K562 (cell line): ENCODE measurements at regions not wholly inside any gene's neighbourhood (a gene's known extent, or its start where the extent isn't known, plus 50 kb on each side); places are given as distances from the start of the nearest gene placed in this dataset.

Experiments used
- ATAC-seq: fragments of 200-7000 bp; cut with Tn5 transposase; 3 replicates; pipeline ENCODE4 v1.9.1; 2020; ENCODE audit warnings: moderate library complexity
- BruUV-seq: library from RNA; stranded (reverse); fragments of 400-500 nt; replicated peaks from 2 replicates; lab custom pipeline; 2021; lab: Mats Ljungman, UMichigan
- CTCF ChIA-PET: fragments of 300-600 bp; formaldehyde crosslinking; extraction: SDS; loops from one replicate; lab custom pipeline; 2021; ENCODE audit warnings: low intra/inter-chr PET ratio; lab: Yijun Ruan, JAX
- POLR2A ChIA-PET: fragments of 300-600, 350-650 bp; sonication (Branson Sonifier 250); formaldehyde crosslinking; extraction: SDS; loops from one replicate; lab custom pipeline; 2021; ENCODE audit warnings: antibody characterized with exemption, inconsistent platforms; lab: Yijun Ruan, JAX
- DNase-seq, 4 experiments: peaks; one replicate each; pipeline versions ENCODE4 v3.0.0 to v3.0.0-alpha.2; 2011 to 2018; ENCODE audit warnings: low spot score in 3 of 4, mixed read lengths in 3 of 4; ENCODE audit errors: extremely low read depth in 1 of 4
- FAIRE-seq: peaks from 2 replicates; lab custom pipeline; 2011; peaks lifted over from hg19 to GRCh38; lab: Jason Lieb, UNC
- H2AFZ ChIP-seq: 2 replicates; pipeline ENCODE4 v1.6.0; 2011; ENCODE audit warnings: low read depth, low read length, control low read depth, inconsistent platforms
- H3K27ac ChIP-seq: fragments of 200-600 bp; 3 replicates; pipeline ENCODE4 v1.8.0; 2011; ENCODE audit warnings: low read depth, mild to moderate bottlenecking, control low read depth, inconsistent platforms, low read length, moderate library complexity, mixed read lengths; ENCODE audit errors: extremely low read depth
- H3K27me3 ChIP-seq, 2 experiments: fragments of 300-600 bp in 1 of 2; 2 replicates in 1 of 2; 3 replicates in 1 of 2; pipeline versions ENCODE4 v1.6.0 to v1.8.0; 2011; ENCODE audit warnings: inconsistent platforms in 2 of 2, low read length in 2 of 2, mild to moderate bottlenecking in 1 of 2, mixed read lengths in 1 of 2, moderate library complexity in 1 of 2; ENCODE audit not compliant: control insufficient read depth in 2 of 2, insufficient read depth in 2 of 2
- H3K36me3 ChIP-seq: fragments of 300-600 bp; 3 replicates; pipeline ENCODE4 v1.8.0; 2011; ENCODE audit warnings: mild to moderate bottlenecking, low read length, inconsistent platforms; ENCODE audit not compliant: control insufficient read depth, insufficient read depth
- H3K4me1 ChIP-seq, 2 experiments: fragments of 200-600 bp in 1 of 2; replicated peaks in 1 of 2; 2 replicates in 1 of 2; 3 replicates in 1 of 2; pipeline versions ENCODE4 v1.5.1 to v1.8.0; 2011; ENCODE audit warnings: inconsistent platforms in 2 of 2, low read length in 2 of 2, mild to moderate bottlenecking in 1 of 2, mixed read lengths in 1 of 2, moderate library complexity in 1 of 2; ENCODE audit not compliant: control insufficient read depth in 2 of 2, insufficient read depth in 2 of 2
- H3K4me2 ChIP-seq: 2 replicates; pipeline ENCODE4 v1.6.1; 2011; ENCODE audit warnings: low read length, control low read depth, inconsistent platforms, mixed read lengths; ENCODE audit not compliant: insufficient read depth
- H3K4me3 ChIP-seq: fragments of 200-600 bp; sonication (generic), shearing (Covaris generic); 2 replicates; pipeline ENCODE4 v1.5.1; 2016; ENCODE audit warnings: control low read depth, inconsistent platforms
- H3K79me2 ChIP-seq: fragments of 200-600 bp; 3 replicates; pipeline ENCODE4 v1.8.0; 2011; ENCODE audit warnings: low read length, inconsistent platforms; ENCODE audit not compliant: control insufficient read depth, insufficient read depth
- H3K9ac ChIP-seq, 2 experiments: 2 replicates each; pipeline versions ENCODE4 v1.6.0 to v1.6.1; 2011; ENCODE audit warnings: low read depth in 2 of 2, low read length in 2 of 2, control low read depth in 1 of 2, inconsistent platforms in 1 of 2, mild to moderate bottlenecking in 1 of 2, mixed read lengths in 1 of 2; ENCODE audit not compliant: insufficient read depth in 1 of 2
- H3K9me1 ChIP-seq: one replicate; pipeline ENCODE4 v1.6.0; 2011; ENCODE audit warnings: inconsistent platforms, mild to moderate bottlenecking, low read length, moderate library complexity; ENCODE audit not compliant: control insufficient read depth, insufficient read depth
- H3K9me3 ChIP-seq: replicated peaks from 2 replicates; pipeline ENCODE4 v1.5.1; 2011; ENCODE audit warnings: low read depth, low read length, inconsistent platforms; ENCODE audit not compliant: control insufficient read depth, insufficient read depth
- H4K20me1 ChIP-seq: replicated peaks from 2 replicates; pipeline ENCODE4 v1.6.1; 2011; ENCODE audit warnings: low read length, inconsistent platforms, mixed read lengths; ENCODE audit not compliant: control insufficient read depth, insufficient read depth
- ARID1B ChIP-seq: fragments of 450-650 bp; IDR thresholded peaks from 2 replicates; pipeline ENCODE4 v1.6.1; 2016; ENCODE audit warnings: antibody characterized with exemption, mild to moderate bottlenecking, inconsistent platforms
- CGGBP1 ChIP-seq: fragments of 250-450 bp; sonication (Bioruptor Pico); IDR thresholded peaks from 2 replicates; pipeline ENCODE4 v1.9.0; 2021; ENCODE audit warnings: mild to moderate bottlenecking
- FOXO4 ChIP-seq: fragments of 450-650 bp; formaldehyde crosslinking; IDR thresholded peaks from 2 replicates; pipeline ENCODE4 v1.4.0; 2020; ENCODE audit warnings: mild to moderate bottlenecking, moderate library complexity
- GATA2 ChIP-seq: sonication (generic); formaldehyde crosslinking; IDR thresholded peaks from 2 replicates; pipeline ENCODE4 v1.4.0; 2020; ENCODE audit warnings: mild to moderate bottlenecking, missing genetic modification reagents
- HIVEP1 ChIP-seq: fragments of 250-450 bp; sonication (Bioruptor Pico); IDR thresholded peaks from 2 replicates; pipeline ENCODE4 v1.4.0; 2020; ENCODE audit warnings: mild to moderate bottlenecking
- HNRNPUL1 ChIP-seq: fragments of 200-400 bp; formaldehyde crosslinking; IDR thresholded peaks from 2 replicates; pipeline ENCODE4 v1.6.1; 2017; ENCODE audit warnings: low read length
- IFI16 ChIP-seq: fragments of 250-450 bp; sonication (Bioruptor Pico); IDR thresholded peaks from 2 replicates; pipeline ENCODE4 v2.1.2; 2022; ENCODE audit warnings: mild to moderate bottlenecking, inconsistent platforms
- IRF2 ChIP-seq: sonication (generic); formaldehyde crosslinking; IDR thresholded peaks from 2 replicates; pipeline ENCODE4 v1.8.1; 2022; ENCODE audit warnings: mild to moderate bottlenecking, missing genetic modification reagents
- MCM7 ChIP-seq, 2 experiments: fragments of 450-650 bp; IDR thresholded peaks; 2 replicates each; pipeline ENCODE4 v1.6.1; 2016 to 2018
- PHB2 ChIP-seq: fragments of 450-650 bp; IDR thresholded peaks from 2 replicates; pipeline ENCODE4 v1.6.1; 2017; ENCODE audit warnings: low read depth
- PYGO2 ChIP-seq: fragments of 450-650 bp; IDR thresholded peaks from 2 replicates; pipeline ENCODE4 v1.6.1; 2016; ENCODE audit warnings: mild to moderate bottlenecking, missing genetic modification characterization, moderate library complexity, missing compliant biosample characterization
- RNF219 ChIP-seq: fragments of 250-450 bp; sonication (Bioruptor Pico); IDR thresholded peaks from 2 replicates; pipeline ENCODE4 v1.5.0; 2022; ENCODE audit warnings: mild to moderate bottlenecking
- TGIF2 ChIP-seq: sonication (generic); formaldehyde crosslinking; IDR thresholded peaks from 2 replicates; pipeline ENCODE4 v1.8.1; 2022; ENCODE audit warnings: mild to moderate bottlenecking, missing genetic modification reagents, moderate library complexity
- USF1 ChIP-seq: sonication (generic); formaldehyde crosslinking; IDR thresholded peaks from 2 replicates; pipeline ENCODE4 v1.9.0; 2022; ENCODE audit warnings: mild to moderate bottlenecking, missing genetic modification reagents
- ZNF639 ChIP-seq, 2 experiments: fragments of 200-800 bp in 1 of 2; sonication (Bioruptor generic) in 1 of 2; sonication (generic) in 1 of 2; formaldehyde crosslinking in 1 of 2; IDR thresholded peaks in 1 of 2; conservative IDR thresholded peaks in 1 of 2; 2 replicates each; pipeline versions ENCODE4 v1.5.0 to v1.6.1; 2016 to 2020; ENCODE audit warnings: missing compliant biosample characterization in 1 of 2, missing genetic modification characterization in 1 of 2, missing genetic modification reagents in 1 of 2
- WGBS: fragments of 100-300 bp; shearing (Covaris generic); methylation state at CpG from one replicate; pipeline ENCODE4 v1.1.6; 2016; ENCODE audit warnings: low coverage, mixed read lengths; ENCODE audit not compliant: insufficient coverage; ENCODE audit errors: missing lambda C conversion rate; 5-methylcytosine and 5-hydroxymethylcytosine counted together
- in situ Hi-C: fragments of 300-500 bp; cut with MboI; formaldehyde crosslinking; loops from 4 replicates; pipeline ENCODE4 v1.15.0; 2018; ENCODE audit warnings: inconsistent platforms, mixed read lengths
- intact Hi-C: fragments of 100-400 bp; cut with micrococcal nuclease; formaldehyde crosslinking; loops from 2 replicates; pipeline ENCODE4 v1.14.2; 2022

GRCh38 chr18:78517973-78518372, 461.6 kb upstream of the SALL3 start (continued):
- TF ChIP-seq USF1 (CRISPR knock-in tag) (no peak), PYGO2 (tag) (no peak), FOXO4 (CRISPR knock-in tag) (no peak), IFI16 (CRISPR knock-in tag) (no peak), TGIF2 (no peak), ARID1B (no peak), CGGBP1 (no peak), MCM7 (IDR thresholded peaks at IDR 0.05) (no peak), IRF2 (CRISPR knock-in tag) (no peak)

GRCh38 chr18:78518805-78519204, 460.8 kb upstream of the SALL3 start:
- FAIRE-seq: no peak
- H3K79me2 ChIP-seq: no peaks in the 10 kb centered on the region
- no peak for TF ChIP-seq ZNF639 (CRISPR knock-in tag; conservative IDR thresholded peaks at IDR 0.05 in 1 of 2, IDR thresholded peaks at IDR 0.05 in 1 of 2)
- no peak for TF ChIP-seq GATA2 (CRISPR knock-in tag)
- no peak for TF ChIP-seq RNF219
- TF ChIP-seq PHB2: no peak
- no peak for TF ChIP-seq HIVEP1
- no peak for TF ChIP-seq HNRNPUL1

More at GRCh38 chr18:78518805-78519204, 460.8 kb upstream of the SALL3 start:
- CTCF ChIA-PET: no interaction called here
- Histone ChIP-seq H3K4me1 (no peaks in the 10 kb centered on the region), H3K9ac (no peak overlapping the region), H3K27me3 (peaks cover 0 to 37% of the 10 kb centered on the region in 2 experiments; a peak in 4 of 5 replicates), H3K9me3 (no peaks in the 10 kb centered on the region), H3K27ac (no peak overlapping the region), H3K9me1 (no peaks in the 10 kb centered on the region), H2AFZ (no peak overlapping the region), H3K4me3 (no peak overlapping the region), H4K20me1 (no peaks in the 10 kb centered on the region), H3K4me2 (no peak overlapping the region), H3K36me3 (no peaks in the 10 kb centered on the region)
- WGBS: 2% methylated on average over 19 of the region's 25 CpGs
- no peak for DNase-seq
- POLR2A ChIA-PET: no interaction called here
- no TSS peak for BruUV-seq
- intact Hi-C loops: no loop called here
- no peak for ATAC-seq
- in situ Hi-C loops: no loop called here
